Progenitor cell of endocrine pancreas (in vitro differentiated cells): ENCODE measurements at regions not wholly inside any gene's neighbourhood (a gene's known extent, or its start where the extent isn't known, plus 50 kb on each side); places are given as distances from the start of the nearest gene placed in this dataset.

Source experiments
- DNase-seq: peaks from one replicate; pipeline ENCODE4 v3.0.0; 2021; ENCODE audit warnings: low spot score; ENCODE audit not compliant: unreplicated experiment
- H3K27ac Mint-ChIP-seq: 2 replicates; pipeline ENCODE4 v1.8.0; 2021; ENCODE audit warnings: mild to moderate bottlenecking, moderate library complexity, mixed read lengths
- H3K27me3 Mint-ChIP-seq: 2 replicates; pipeline ENCODE4 v1.8.0; 2021; ENCODE audit warnings: mixed read lengths
- H3K36me3 Mint-ChIP-seq: 2 replicates; pipeline ENCODE4 v1.8.0; 2022; ENCODE audit warnings: mixed read lengths; ENCODE audit not compliant: insufficient read depth
- H3K4me1 Mint-ChIP-seq: 2 replicates; pipeline ENCODE4 v1.8.0; 2021; ENCODE audit warnings: low read depth, mixed read lengths
- H3K4me3 Mint-ChIP-seq: 2 replicates; pipeline ENCODE4 v1.8.0; 2021; ENCODE audit warnings: low read depth, mild to moderate bottlenecking, moderate library complexity, mixed read lengths
- H3K9me3 Mint-ChIP-seq: 2 replicates; pipeline ENCODE4 v1.8.0; 2021; ENCODE audit warnings: low read depth, mixed read lengths
- CTCF ChIP-seq: fragments of 200-600 bp; sonication (generic); IDR thresholded peaks from one replicate; pipeline ENCODE4 v1.5.0; 2021; ENCODE audit warnings: antibody characterized with exemption, mild to moderate bottlenecking; ENCODE audit not compliant: unreplicated experiment

- Mint-ChIP-seq H3K27ac (no peak overlapping the region), H3K9me3 (no peaks in the 10 kb centered on the region), H3K36me3 (no peaks in the 10 kb centered on the region), H3K4me1 (no peaks in the 10 kb centered on the region), H3K27me3 (peaks cover 1% of the 10 kb centered on the region), H3K4me3 (no peak overlapping the region)
- TF ChIP-seq CTCF = no peak
- DNase-seq = no peak
These were observed 64.3 kb upstream of the MYO10 start for GRCh38 chr5:17000291-17000939.

- no peak for DNase-seq
- no peaks in the 10 kb centered on the region for H3K4me1 Mint-ChIP-seq
- H3K9me3 Mint-ChIP-seq = no peaks in the 10 kb centered on the region
- no peaks in the 10 kb centered on the region for H3K27me3 Mint-ChIP-seq
- TF ChIP-seq CTCF = no peak
- no peaks in the 10 kb centered on the region for H3K36me3 Mint-ChIP-seq
- H3K27ac Mint-ChIP-seq = no peak overlapping the region
- H3K4me3 Mint-ChIP-seq = no peak overlapping the region
These were observed 65.3 kb upstream of the MYO10 start for GRCh38 chr5:17001428-17001827.

- H3K27ac Mint-ChIP-seq = no peak overlapping the region
These were observed 68.5 kb upstream of the MYO10 start for GRCh38 chr5:17004441-17005106.

GRCh38 chr5:17005107-17005828 lies 69.2 kb upstream of the MYO10 start:
- TF ChIP-seq CTCF = no peak
- no peaks in the 10 kb centered on the region for H3K9me3 Mint-ChIP-seq
- H3K36me3 Mint-ChIP-seq = no peaks in the 10 kb centered on the region
- no peak overlapping the region for H3K27ac Mint-ChIP-seq
- no peaks in the 10 kb centered on the region for H3K4me1 Mint-ChIP-seq
- H3K4me3 Mint-ChIP-seq = no peak overlapping the region
- H3K27me3 Mint-ChIP-seq = no peaks in the 10 kb centered on the region
- no peak for DNase-seq

More at GRCh38 chr5:17004441-17005106, 68.5 kb upstream of the MYO10 start:
- no peak for DNase-seq
- no peaks in the 10 kb centered on the region for H3K27me3 Mint-ChIP-seq
- H3K9me3 Mint-ChIP-seq = no peaks in the 10 kb centered on the region
- no peak for TF ChIP-seq CTCF
- no peaks in the 10 kb centered on the region for H3K36me3 Mint-ChIP-seq
- no peaks in the 10 kb centered on the region for H3K4me1 Mint-ChIP-seq
- H3K4me3 Mint-ChIP-seq = no peak overlapping the region

GRCh38 chr5:17012289-17012688 lies 76.2 kb upstream of the MYO10 start:
- peaks cover 3% of the 10 kb centered on the region for H3K27me3 Mint-ChIP-seq
- no peaks in the 10 kb centered on the region for H3K36me3 Mint-ChIP-seq
- DNase-seq = no peak
- TF ChIP-seq CTCF = no peak
- H3K4me1 Mint-ChIP-seq = no peaks in the 10 kb centered on the region
- H3K27ac Mint-ChIP-seq = no peak overlapping the region
- no peak overlapping the region for H3K4me3 Mint-ChIP-seq
- H3K9me3 Mint-ChIP-seq = no peaks in the 10 kb centered on the region
